NCI-H187 treated with DMSO at 0.1 percent for 48 hours (cell line): ENCODE measurements at regions not wholly inside any gene's neighbourhood (a gene's known extent, or its start where the extent isn't known, plus 50 kb on each side); places are given as distances from the start of the nearest gene placed in this dataset.

Experiments
- DNase-seq: peaks from one replicate; lab custom pipeline; 2025; lab: John Stamatoyannopoulos, UW

- no peak for DNase-seq
These were observed 262.0 kb upstream of the TOPAZ1 start for GRCh38 chr3:43979645-43980044.

GRCh38 chr3:43994657-43995546, 246.8 kb upstream of the TOPAZ1 start:
- DNase-seq: no peak

GRCh38 chr3:43995547-43996378, 245.9 kb upstream of the TOPAZ1 start:
- DNase-seq: no peak

GRCh38 chr3:43996379-43997301, 245.0 kb upstream of the TOPAZ1 start:
- DNase-seq: no peak

GRCh38 chr3:43997316-43997715, 244.4 kb upstream of the TOPAZ1 start:
- no peak for DNase-seq

- no peak for DNase-seq
These were observed 243.8 kb upstream of the TOPAZ1 start for GRCh38 chr3:43997788-43998369.

GRCh38 chr3:43998370-43998835, 243.3 kb upstream of the TOPAZ1 start:
- no peak for DNase-seq

GRCh38 chr3:43998836-43999727, 242.6 kb upstream of the TOPAZ1 start:
- no peak for DNase-seq

- DNase-seq: no peak
These were observed 241.9 kb upstream of the TOPAZ1 start for GRCh38 chr3:43999728-44000319.

- no peak for DNase-seq
These were observed 241.1 kb upstream of the TOPAZ1 start for GRCh38 chr3:44000586-44000985.

- no peak for DNase-seq
These were observed 240.6 kb upstream of the TOPAZ1 start for GRCh38 chr3:44001072-44001471.

GRCh38 chr3:44003801-44004200, 237.9 kb upstream of the TOPAZ1 start:
- DNase-seq: no peak

- DNase-seq: no peak
These were observed 230.0 kb upstream of the TOPAZ1 start for GRCh38 chr3:44011680-44012079.

GRCh38 chr3:44012160-44012899, 229.4 kb upstream of the TOPAZ1 start:
- DNase-seq: no peak

- DNase-seq: no peak
These were observed 227.7 kb upstream of the TOPAZ1 start for GRCh38 chr3:44013967-44014366.

GRCh38 chr3:44015170-44015569, 226.5 kb upstream of the TOPAZ1 start:
- DNase-seq: no peak

GRCh38 chr3:44016818-44017217, 224.9 kb upstream of the TOPAZ1 start:
- no peak for DNase-seq

GRCh38 chr3:44018926-44019325, 222.8 kb upstream of the TOPAZ1 start:
- DNase-seq: no peak

GRCh38 chr3:44019736-44020135, 221.9 kb upstream of the TOPAZ1 start:
- DNase-seq: no peak
